WTC11 (cell line): ENCODE measurements at regions not wholly inside any gene's neighbourhood (a gene's known extent, or its start where the extent isn't known, plus 50 kb on each side); places are given as distances from the start of the nearest gene placed in this dataset.
A peak's percentile ranks its signal among the peaks of the same experiment; 100 is the strongest.

Experiments used
- ATAC-seq: fragments of 200-7000 bp; cut with Tn5 transposase; 2 replicates; pipeline ENCODE4 v1.10.0; 2021; ENCODE audit warnings: mild to moderate bottlenecking, moderate library complexity
- CTCF ChIA-PET: fragments of 300-600 bp; sonication (Branson Sonifier 250); formaldehyde crosslinking; loops from one replicate; lab custom pipeline; 2021; ENCODE audit warnings: antibody characterized with exemption; lab: Charles Lee
- POLR2A ChIA-PET: fragments of 350-600 bp; sonication (Branson Sonifier 250); formaldehyde crosslinking; loops from one replicate; lab custom pipeline; 2021; ENCODE audit warnings: antibody characterized with exemption; lab: Charles Lee
- DNase-seq: peaks from one replicate; pipeline ENCODE4 v3.0.0; 2021; ENCODE audit warnings: low spot score
- H3K27ac Mint-ChIP-seq: 2 replicates; pipeline ENCODE4 v1.8.0; 2021; ENCODE audit warnings: mixed read lengths
- H3K27me3 Mint-ChIP-seq: 2 replicates; pipeline ENCODE4 v1.8.0; 2021; ENCODE audit warnings: low read depth, mild to moderate bottlenecking, moderate library complexity, mixed read lengths
- H3K36me3 Mint-ChIP-seq: 2 replicates; pipeline ENCODE4 v1.8.0; 2021; ENCODE audit warnings: mixed read lengths
- H3K4me1 Mint-ChIP-seq: 2 replicates; pipeline ENCODE4 v1.8.0; 2022; ENCODE audit warnings: mixed read lengths
- H3K4me3 Mint-ChIP-seq: 2 replicates; pipeline ENCODE4 v1.8.0; 2021; ENCODE audit warnings: mild to moderate bottlenecking, moderate library complexity, mixed read lengths
- H3K9me3 Mint-ChIP-seq: 2 replicates; pipeline ENCODE4 v1.8.0; 2021; ENCODE audit warnings: mixed read lengths
- ATF3 ChIP-seq: sonication (generic); formaldehyde crosslinking; conservative IDR thresholded peaks from 2 replicates; pipeline ENCODE4 v1.8.1; 2022; ENCODE audit warnings: mild to moderate bottlenecking, missing genetic modification reagents
- CTCF ChIP-seq: fragments of 200-600 bp; IDR thresholded peaks from 2 replicates; pipeline ENCODE4 v1.8.0; 2022; ENCODE audit warnings: antibody characterized with exemption
- FOXJ3 ChIP-seq: sonication (generic); formaldehyde crosslinking; IDR thresholded peaks from 2 replicates; pipeline ENCODE4 v1.9.0; 2021; ENCODE audit warnings: missing genetic modification reagents, mild to moderate bottlenecking, borderline replicate concordance
- HMGXB4 ChIP-seq: sonication (generic); formaldehyde crosslinking; IDR thresholded peaks from 2 replicates; pipeline ENCODE4 v1.8.1; 2023; ENCODE audit warnings: mild to moderate bottlenecking, moderate library complexity, missing genetic modification reagents
- IRF1 ChIP-seq: sonication (generic); formaldehyde crosslinking; IDR thresholded peaks from 2 replicates; pipeline ENCODE4 v1.8.0; 2023; ENCODE audit warnings: missing genetic modification reagents
- MAX ChIP-seq: sonication (generic); formaldehyde crosslinking; IDR thresholded peaks from 2 replicates; pipeline ENCODE4 v1.8.0; 2022; ENCODE audit warnings: mild to moderate bottlenecking, missing genetic modification reagents
- MLX ChIP-seq: sonication (generic); formaldehyde crosslinking; IDR thresholded peaks from 2 replicates; pipeline ENCODE4 v1.8.1; 2023; ENCODE audit warnings: mild to moderate bottlenecking, missing genetic modification reagents, moderate library complexity
- MYBL2 ChIP-seq: sonication (generic); formaldehyde crosslinking; IDR thresholded peaks from 2 replicates; pipeline ENCODE4 v1.8.1; 2023; ENCODE audit warnings: mild to moderate bottlenecking, moderate library complexity, missing genetic modification reagents
- NFYB ChIP-seq: sonication (generic); formaldehyde crosslinking; conservative IDR thresholded peaks from 2 replicates; pipeline ENCODE4 v1.8.0; 2022; ENCODE audit warnings: low read depth, missing genetic modification reagents
- RELA ChIP-seq: sonication (generic); formaldehyde crosslinking; IDR thresholded peaks from 2 replicates; pipeline ENCODE4 v1.8.1; 2022; ENCODE audit warnings: missing genetic modification reagents, mild to moderate bottlenecking, borderline replicate concordance
- SP1 ChIP-seq: sonication (generic); formaldehyde crosslinking; conservative IDR thresholded peaks from 2 replicates; pipeline ENCODE4 v1.8.1; 2022; ENCODE audit warnings: missing genetic modification reagents
- TEAD1 ChIP-seq: sonication (generic); formaldehyde crosslinking; IDR thresholded peaks from 2 replicates; pipeline ENCODE4 v1.8.0; 2022; ENCODE audit warnings: mild to moderate bottlenecking, missing genetic modification reagents
- TEAD4 ChIP-seq: sonication (generic); formaldehyde crosslinking; IDR thresholded peaks from 2 replicates; pipeline ENCODE4 v1.8.0; 2022; ENCODE audit warnings: mild to moderate bottlenecking, missing genetic modification reagents
- ZNF232 ChIP-seq: sonication (generic); formaldehyde crosslinking; IDR thresholded peaks from 2 replicates; pipeline ENCODE4 v1.8.0; 2022; ENCODE audit warnings: mild to moderate bottlenecking, missing genetic modification reagents
- ZNF423 ChIP-seq: fragments of 250-450 bp; sonication (Bioruptor Pico); IDR thresholded peaks from 2 replicates; pipeline ENCODE4 v2.1.2; 2022; ENCODE audit warnings: mild to moderate bottlenecking, moderate library complexity
- ZNF425 ChIP-seq: fragments of 250-450 bp; sonication (Bioruptor Pico); conservative IDR thresholded peaks from 2 replicates; pipeline ENCODE4 v1.9.0; 2021; ENCODE audit warnings: mild to moderate bottlenecking

- no peak for TF ChIP-seq IRF1
- no peak for TF ChIP-seq HMGXB4 (CRISPR knock-in tag)
- TF ChIP-seq MLX (CRISPR knock-in tag), result no peak
- TF ChIP-seq SP1 (CRISPR knock-in tag), result no peak
- no peak for TF ChIP-seq RELA (CRISPR knock-in tag)
- TF ChIP-seq, all 79 proteins: peak for 0
Observed at GRCh38 chr11:80668039-80668438, 1227.2 kb upstream of the TENM4 start (continued).

- DNase-seq (no peak), ATAC-seq (no peak)
- TF ChIP-seq TEAD4 (CRISPR knock-in tag), result no peak
- TF ChIP-seq ZNF425, result no peak
- no peak for TF ChIP-seq NFYB (CRISPR knock-in tag)
- TF ChIP-seq ZNF423 (CRISPR knock-in tag), result no peak
- no peak for TF ChIP-seq MYBL2
- no peak for TF ChIP-seq MAX (CRISPR knock-in tag)
- TF ChIP-seq ZNF232 (CRISPR knock-in tag), result no peak
- TF ChIP-seq SP1 (CRISPR knock-in tag), result no peak
- TF ChIP-seq TEAD1 (CRISPR knock-in tag), result no peak
- TF ChIP-seq ATF3 (CRISPR knock-in tag), result no peak
- TF ChIP-seq FOXJ3, result no peak
- CTCF ChIA-PET, result no interaction called here
- peaks cover 15% of the 10 kb centered on the region for H3K9me3 Mint-ChIP-seq
- peaks cover 7% of the 10 kb centered on the region for H3K4me1 Mint-ChIP-seq
- no peak overlapping the region for H3K4me3 Mint-ChIP-seq
- H3K36me3 Mint-ChIP-seq, result no peaks in the 10 kb centered on the region
- H3K27me3 Mint-ChIP-seq, result no peaks in the 10 kb centered on the region
- POLR2A ChIA-PET, result no interaction called here
- H3K27ac Mint-ChIP-seq, result no peak overlapping the region
Observed at GRCh38 chr11:80655834-80656233, 1215.0 kb upstream of the TENM4 start.

- ATAC-seq, result peak; percentile 68
- TF ChIP-seq CTCF, result no peak
- Mint-ChIP-seq H3K4me1 (peaks cover 30% of the 10 kb centered on the region), H3K9me3 (peaks cover 15% of the 10 kb centered on the region), H3K4me3 (no peak overlapping the region), H3K36me3 (no peaks in the 10 kb centered on the region), H3K27ac (no peak overlapping the region; the same call in 1 of the 2 replicates), H3K27me3 (no peaks in the 10 kb centered on the region)
- ChIA-PET CTCF (no interaction called here), POLR2A (no interaction called here)
- no peak for DNase-seq
Observed at GRCh38 chr11:80650966-80651365, 1210.1 kb upstream of the TENM4 start.
